ENCODE measurements at regions not wholly inside any gene's neighbourhood (a gene's known extent, or its start where the extent isn't known, plus 50 kb on each side); places are given as distances from the start of the nearest gene placed in this dataset.

GRCh38 chr5:68071282-68071632 lies 144.3 kb upstream of the PIK3R1 start:
- no TSS peak for BruUV-seq (replicated peaks)
- Histone ChIP-seq H3K79me2 (ENCODE audit: insufficient read depth, low read length) (no peaks in the 10 kb centered on the region), H3K4me3 (replicated peaks in 1 of 2; ENCODE audit: low read depth in 1 of 2, low read length in 2 of 2) (no peak overlapping the region), H3K9me2 (ENCODE audit: insufficient read depth) (no peaks in the 10 kb centered on the region), H3K4me2 (ENCODE audit: low read length) (no peak overlapping the region), H2AFZ (ENCODE audit: low read depth, low read length, poor library complexity, severe bottlenecking) (no peak overlapping the region), H3K4me1 (ENCODE audit: control insufficient read depth in 1 of 2, insufficient read depth in 2 of 2, low read length in 2 of 2) (no peaks in the 10 kb centered on the region), H3K9ac (ENCODE audit: low read length) (no peak overlapping the region), H3K27ac (ENCODE audit: low read depth, low read length) (no peak overlapping the region), H4K20me1 (ENCODE audit: insufficient read depth) (no peaks in the 10 kb centered on the region), H3K36me3 (ENCODE audit: control insufficient read depth in 1 of 2, insufficient read depth in 2 of 2, low read length in 2 of 2) (no peaks in the 10 kb centered on the region), H3K27me3 (ENCODE audit: insufficient read depth, low read length) (no peaks in the 10 kb centered on the region), H3K9me3 (ENCODE audit: control insufficient read depth in 1 of 2, insufficient read depth in 1 of 2, low read depth in 1 of 2, low read length in 2 of 2) (no peaks in the 10 kb centered on the region)
- intact Hi-C loops (cut with micrococcal nuclease) = no loop called here
- no peak for DNase-seq (ENCODE audit: low read depth, low spot score)
- ChIA-PET RAD21 (ENCODE audit: low non-redundant PET in 1 of 2, low total read pairs in 2 of 2, uncharacterized antibody in 2 of 2, unreplicated experiment in 2 of 2) (no interaction called here), CTCF (no interaction called here), POLR2A (no interaction called here)
- TF ChIP-seq FOSL1 (IDR thresholded peaks at IDR 0.05; ENCODE audit: low read depth) (no peak), EZH2phosphoT487 (IDR thresholded peaks at IDR 0.05; ENCODE audit: borderline replicate concordance) (no peak), EZH2 (IDR thresholded peaks at IDR 0.05) (no peak), CTCF (IDR thresholded peaks at IDR 0.05 in 2 of 3, conservative IDR thresholded peaks at IDR 0.05 in 1 of 3; ENCODE audit: borderline replicate concordance in 1 of 3, insufficient read depth in 1 of 3, low read depth in 2 of 3, low read length in 2 of 3) (no peak), ZBTB33 (IDR thresholded peaks at IDR 0.05; ENCODE audit: extremely low read depth, insufficient replicate concordance, low read length) (no peak), POLR2AphosphoS5 (IDR thresholded peaks at IDR 0.05; ENCODE audit: low read depth, low read length) (no peak)
- TF ChIP-seq, protein P1, sequence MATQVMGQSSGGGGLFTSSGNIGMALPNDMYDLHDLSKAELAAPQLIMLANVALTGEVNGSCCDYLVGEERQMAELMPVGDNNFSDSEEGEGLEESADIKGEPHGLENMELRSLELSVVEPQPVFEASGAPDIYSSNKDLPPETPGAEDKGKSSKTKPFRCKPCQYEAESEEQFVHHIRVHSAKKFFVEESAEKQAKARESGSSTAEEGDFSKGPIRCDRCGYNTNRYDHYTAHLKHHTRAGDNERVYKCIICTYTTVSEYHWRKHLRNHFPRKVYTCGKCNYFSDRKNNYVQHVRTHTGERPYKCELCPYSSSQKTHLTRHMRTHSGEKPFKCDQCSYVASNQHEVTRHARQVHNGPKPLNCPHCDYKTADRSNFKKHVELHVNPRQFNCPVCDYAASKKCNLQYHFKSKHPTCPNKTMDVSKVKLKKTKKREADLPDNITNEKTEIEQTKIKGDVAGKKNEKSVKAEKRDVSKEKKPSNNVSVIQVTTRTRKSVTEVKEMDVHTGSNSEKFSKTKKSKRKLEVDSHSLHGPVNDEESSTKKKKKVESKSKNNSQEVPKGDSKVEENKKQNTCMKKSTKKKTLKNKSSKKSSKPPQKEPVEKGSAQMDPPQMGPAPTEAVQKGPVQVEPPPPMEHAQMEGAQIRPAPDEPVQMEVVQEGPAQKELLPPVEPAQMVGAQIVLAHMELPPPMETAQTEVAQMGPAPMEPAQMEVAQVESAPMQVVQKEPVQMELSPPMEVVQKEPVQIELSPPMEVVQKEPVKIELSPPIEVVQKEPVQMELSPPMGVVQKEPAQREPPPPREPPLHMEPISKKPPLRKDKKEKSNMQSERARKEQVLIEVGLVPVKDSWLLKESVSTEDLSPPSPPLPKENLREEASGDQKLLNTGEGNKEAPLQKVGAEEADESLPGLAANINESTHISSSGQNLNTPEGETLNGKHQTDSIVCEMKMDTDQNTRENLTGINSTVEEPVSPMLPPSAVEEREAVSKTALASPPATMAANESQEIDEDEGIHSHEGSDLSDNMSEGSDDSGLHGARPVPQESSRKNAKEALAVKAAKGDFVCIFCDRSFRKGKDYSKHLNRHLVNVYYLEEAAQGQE (IDR thresholded peaks at IDR 0.05; ENCODE audit: low read depth) = no peak
- TF ChIP-seq, protein P2, sequence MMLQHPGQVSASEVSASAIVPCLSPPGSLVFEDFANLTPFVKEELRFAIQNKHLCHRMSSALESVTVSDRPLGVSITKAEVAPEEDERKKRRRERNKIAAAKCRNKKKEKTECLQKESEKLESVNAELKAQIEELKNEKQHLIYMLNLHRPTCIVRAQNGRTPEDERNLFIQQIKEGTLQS (IDR thresholded peaks at IDR 0.05) = no peak
- no peak for ATAC-seq
